ENCODE measurements at regions not wholly inside any gene's neighbourhood (a gene's known extent, or its start where the extent isn't known, plus 50 kb on each side); places are given as distances from the start of the nearest gene placed in this dataset.

GRCh38 chr1:164343189-164343588, 215.8 kb upstream of the PBX1 start:
- TF ChIP-seq CTCF (IDR thresholded peaks at IDR 0.05): no peak
- H3K27ac ChIP-seq: no peak overlapping the region

- no peak overlapping the region for H3K27ac ChIP-seq
Observed at GRCh38 chr1:164347980-164348379, 211.0 kb upstream of the PBX1 start.

GRCh38 chr1:164356511-164356910, 202.5 kb upstream of the PBX1 start:
- TF ChIP-seq ZFX (IDR thresholded peaks at IDR 0.05; ENCODE audit: borderline replicate concordance) (no peak), CTCF (IDR thresholded peaks at IDR 0.05) (no peak)
- H3K27ac ChIP-seq: no peak overlapping the region

More at GRCh38 chr1:164347980-164348379, 211.0 kb upstream of the PBX1 start:
- no peak for TF ChIP-seq CTCF (IDR thresholded peaks at IDR 0.05)
- no peak for TF ChIP-seq ZFX (IDR thresholded peaks at IDR 0.05; ENCODE audit: borderline replicate concordance)

- no peak for TF ChIP-seq ZFX (IDR thresholded peaks at IDR 0.05; ENCODE audit: borderline replicate concordance)
- TF ChIP-seq CTCF (IDR thresholded peaks at IDR 0.05): no peak
Observed at GRCh38 chr1:164360265-164360664, 198.7 kb upstream of the PBX1 start.

GRCh38 chr1:164361927-164362326, 197.1 kb upstream of the PBX1 start:
- TF ChIP-seq ZFX (IDR thresholded peaks at IDR 0.05; ENCODE audit: borderline replicate concordance) (no peak), CTCF (IDR thresholded peaks at IDR 0.05) (no peak)
- no peak overlapping the region for H3K27ac ChIP-seq

More at GRCh38 chr1:164360265-164360664, 198.7 kb upstream of the PBX1 start:
- no peak overlapping the region for H3K27ac ChIP-seq

- no peak for TF ChIP-seq CTCF (IDR thresholded peaks at IDR 0.05)
- TF ChIP-seq ZFX (IDR thresholded peaks at IDR 0.05; ENCODE audit: borderline replicate concordance): no peak
- no peak overlapping the region for H3K27ac ChIP-seq
Observed at GRCh38 chr1:164363980-164364379, 195.0 kb upstream of the PBX1 start.

GRCh38 chr1:164366014-164366413, 193.0 kb upstream of the PBX1 start:
- TF ChIP-seq CTCF (IDR thresholded peaks at IDR 0.05) (no peak), ZFX (IDR thresholded peaks at IDR 0.05; ENCODE audit: borderline replicate concordance) (no peak)
- H3K27ac ChIP-seq: no peak overlapping the region

All from 22Rv1 (cell line).